Choroid plexus epithelial cell (primary cell): ENCODE measurements at regions not wholly inside any gene's neighbourhood (a gene's known extent, or its start where the extent isn't known, plus 50 kb on each side); places are given as distances from the start of the nearest gene placed in this dataset.

ENCODE experiments used
- DNase-seq: peaks from one replicate; pipeline ENCODE4 v3.0.0-alpha.2; 2010; ENCODE audit warnings: low read depth
- H3K4me3 ChIP-seq: 2 replicates; pipeline ENCODE4 v1.5.1; 2011; ENCODE audit warnings: low read depth, mild to moderate bottlenecking, control low read depth, low read length, moderate library complexity
- CTCF ChIP-seq: conservative IDR thresholded peaks from 2 replicates; pipeline ENCODE4 v1.5.1; 2011; ENCODE audit warnings: low read depth, mild to moderate bottlenecking, control low read depth, inconsistent platforms, low read length, moderate library complexity

DNA sequence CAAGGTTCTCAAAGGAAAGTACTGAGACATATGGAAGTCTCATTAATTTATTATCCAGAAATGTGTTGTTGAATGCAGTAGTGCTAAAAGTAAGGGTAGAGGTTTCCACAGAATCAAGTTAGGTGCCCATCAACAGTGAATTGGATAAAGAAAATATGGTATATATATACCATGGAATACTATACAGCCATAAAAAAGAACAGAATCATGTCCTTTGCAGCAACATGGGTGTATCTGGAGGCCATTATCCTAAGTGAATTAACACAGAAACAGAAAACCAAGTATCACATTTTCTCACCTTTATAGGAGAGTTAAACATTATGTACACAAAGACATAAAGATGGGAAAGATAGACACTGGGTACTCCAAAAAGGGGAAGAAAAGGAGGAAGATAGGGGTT, 149.9 kb upstream of the RASSF8 start:
- TF ChIP-seq CTCF = no peak
- H3K4me3 ChIP-seq = no peak overlapping the region
- no peak for DNase-seq

- DNase-seq = no peak
- no peak for TF ChIP-seq CTCF
- no peak overlapping the region for H3K4me3 ChIP-seq
These were observed 147.8 kb upstream of the RASSF8 start for GRCh38 chr12:25810683-25811082.

GRCh38 chr12:25811656-25812126, 146.8 kb upstream of the RASSF8 start:
- H3K4me3 ChIP-seq = no peak overlapping the region
- DNase-seq = peak; percentile 64
- TF ChIP-seq CTCF = no peak

DNA sequence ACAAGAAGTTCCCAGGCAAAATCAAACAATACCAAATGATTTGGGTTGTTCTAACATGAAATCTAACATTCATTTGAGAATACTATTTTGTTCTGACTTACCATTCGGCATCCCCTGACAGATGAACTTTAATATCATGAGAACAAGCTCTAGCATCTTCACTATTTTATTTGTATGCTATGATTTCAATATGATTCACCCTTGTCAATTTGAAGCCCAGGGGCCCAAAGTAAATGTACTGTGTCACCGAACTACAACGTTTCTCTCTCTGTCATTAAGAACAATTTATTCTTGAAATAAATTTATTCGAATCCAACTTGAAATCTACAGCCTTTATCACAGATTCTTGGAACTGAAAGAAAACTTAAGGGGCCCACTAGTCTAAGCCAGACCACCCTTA, 146.2 kb upstream of the RASSF8 start:
- no peak overlapping the region for H3K4me3 ChIP-seq
- DNase-seq = no peak
- TF ChIP-seq CTCF = no peak

DNA sequence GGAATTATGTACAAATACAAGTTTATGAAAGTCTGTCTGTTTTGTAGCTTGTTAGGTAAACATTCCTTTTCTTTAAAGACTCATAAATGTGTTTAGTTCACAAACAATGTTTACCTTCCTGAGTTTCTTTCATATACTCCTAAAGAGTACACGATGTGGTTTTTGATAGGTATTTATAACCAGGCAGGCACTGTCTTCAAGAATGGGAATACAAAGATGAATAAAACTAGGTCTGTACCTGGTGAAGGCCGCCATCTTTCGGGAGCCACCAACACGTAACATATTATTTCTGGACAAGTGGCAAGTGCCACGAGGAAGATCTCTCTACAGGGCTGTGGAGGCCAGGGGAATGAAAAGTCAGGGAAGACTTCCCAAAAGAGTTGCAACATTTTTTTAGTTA, 144.6 kb upstream of the RASSF8 start:
- no peak for DNase-seq
- H3K4me3 ChIP-seq = no peak overlapping the region
- no peak for TF ChIP-seq CTCF

- DNase-seq = no peak
- TF ChIP-seq CTCF = no peak
- no peak overlapping the region for H3K4me3 ChIP-seq
These were observed 141.8 kb upstream of the RASSF8 start for GRCh38 chr12:25816637-25817036.

DNA sequence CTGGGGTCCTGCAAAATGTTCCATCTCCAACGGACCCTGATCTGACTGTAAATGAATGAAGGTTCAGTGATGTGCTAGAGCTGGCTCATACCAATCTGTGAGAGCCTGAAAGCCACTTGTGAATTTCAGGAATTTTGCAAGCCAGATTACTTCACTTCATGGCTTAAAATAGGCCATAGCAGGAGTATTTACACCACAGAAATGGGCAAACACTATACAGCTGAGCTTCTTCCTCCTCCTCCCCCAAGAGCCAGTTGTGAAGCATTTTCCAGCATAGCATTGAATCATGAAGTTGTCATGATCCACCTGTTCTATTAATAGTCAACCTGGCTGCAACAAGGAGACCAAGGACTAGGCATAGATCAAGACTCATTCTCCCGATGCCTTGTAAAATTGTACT, 141.3 kb upstream of the RASSF8 start:
- no peak for TF ChIP-seq CTCF
- DNase-seq = peak; percentile 52
- H3K4me3 ChIP-seq = no peak overlapping the region
